IMR-90 (cell line): ENCODE measurements at regions not wholly inside any gene's neighbourhood (a gene's known extent, or its start where the extent isn't known, plus 50 kb on each side); places are given as distances from the start of the nearest gene placed in this dataset.

ENCODE experiments used
- ATAC-seq: fragments of 200-7000 bp; cut with Tn5 transposase; 2 replicates; pipeline ENCODE4 v1.9.1; 2020; ENCODE audit warnings: low read depth, mild to moderate bottlenecking, moderate library complexity
- BruUV-seq: library from RNA; stranded (reverse); fragments of 400-500 nt; replicated peaks from 2 replicates; lab custom pipeline; 2021; lab: Mats Ljungman, UMichigan
- CTCF ChIA-PET: fragments of 300-600 bp; formaldehyde crosslinking; extraction: SDS; loops from one replicate; lab custom pipeline; 2021; ENCODE audit warnings: antibody characterized with exemption; lab: Yijun Ruan, JAX
- POLR2A ChIA-PET: fragments of 300-600 bp; sonication (Branson Sonifier 250); formaldehyde crosslinking; loops from one replicate; lab custom pipeline; 2022; ENCODE audit warnings: antibody characterized with exemption; ENCODE audit not compliant: unreplicated experiment; lab: Charles Lee
- DNase-seq: peaks from one replicate; pipeline ENCODE4 v3.0.0; 2013
- H2AFZ ChIP-seq: replicated peaks from 2 replicates; pipeline ENCODE3; 2013; ENCODE audit warnings: low read length, mild to moderate bottlenecking; ENCODE audit not compliant: poor library complexity
- H2AK5ac ChIP-seq: 2 replicates; pipeline ENCODE4 v1.6.1; 2013; ENCODE audit warnings: low read depth, low read length, inconsistent platforms
- H2AK9ac ChIP-seq: replicated peaks from 2 replicates; pipeline ENCODE3; 2013; ENCODE audit warnings: mild to moderate bottlenecking, low read depth, low read length, moderate library complexity; ENCODE audit not compliant: poor library complexity
- H2BK120ac ChIP-seq: 2 replicates; pipeline ENCODE4 v1.6.1; 2013; ENCODE audit warnings: low read depth, low read length, inconsistent platforms
- H2BK15ac ChIP-seq: 3 replicates; pipeline ENCODE4 v1.6.1; 2013; ENCODE audit warnings: low read depth, low read length, inconsistent platforms
- H2BK20ac ChIP-seq: 2 replicates; pipeline ENCODE4 v1.6.1; 2013; ENCODE audit warnings: low read depth, mild to moderate bottlenecking, inconsistent platforms, low read length, moderate library complexity
- H2BK5ac ChIP-seq: 2 replicates; pipeline ENCODE4 v1.6.1; 2013; ENCODE audit warnings: mild to moderate bottlenecking, low read depth, low read length, inconsistent platforms; ENCODE audit not compliant: poor library complexity, severe bottlenecking
- H3K14ac ChIP-seq: replicated peaks from 2 replicates; pipeline ENCODE4 v1.6.1; 2013; ENCODE audit warnings: low read depth, low read length, inconsistent platforms
- H3K18ac ChIP-seq: 2 replicates; pipeline ENCODE4 v1.6.1; 2013; ENCODE audit warnings: low read depth, low read length, control low read depth
- H3K23ac ChIP-seq: 2 replicates; pipeline ENCODE4 v1.6.1; 2013; ENCODE audit warnings: low read depth, low read length, inconsistent platforms
- H3K27ac ChIP-seq: 2 replicates; pipeline ENCODE4 v1.5.1; 2013; ENCODE audit warnings: mild to moderate bottlenecking, control low read depth, low read length; ENCODE audit not compliant: insufficient read depth
- H3K27me3 ChIP-seq: 2 replicates; pipeline ENCODE4 v1.6.1; 2013; ENCODE audit warnings: low read length; ENCODE audit not compliant: control insufficient read depth, insufficient read depth
- H3K36me3 ChIP-seq: 2 replicates; pipeline ENCODE4 v1.6.1; 2013; ENCODE audit warnings: low read length, mixed read lengths; ENCODE audit not compliant: control insufficient read depth, insufficient read depth
- H3K4ac ChIP-seq: 2 replicates; pipeline ENCODE4 v1.6.1; 2013; ENCODE audit warnings: low read depth, low read length, inconsistent platforms
- H3K4me1 ChIP-seq: 2 replicates; pipeline ENCODE4 v1.6.1; 2013; ENCODE audit warnings: low read length, mixed read lengths; ENCODE audit not compliant: control insufficient read depth, insufficient read depth
- H3K4me2 ChIP-seq: 2 replicates; pipeline ENCODE4 v1.6.1; 2013; ENCODE audit warnings: low read depth, mild to moderate bottlenecking, control low read depth, low read length, moderate library complexity
- H3K4me3 ChIP-seq: 2 replicates; pipeline ENCODE4 v1.5.1; 2013; ENCODE audit warnings: low read depth, mild to moderate bottlenecking, control low read depth, low read length, moderate library complexity; ENCODE audit not compliant: insufficient read depth
- H3K56ac ChIP-seq: 2 replicates; pipeline ENCODE4 v1.6.1; 2013; ENCODE audit warnings: low read length, inconsistent platforms; ENCODE audit not compliant: insufficient read depth; ENCODE audit errors: extremely low read depth
- H3K79me1 ChIP-seq, 2 experiments: 2 replicates each; pipeline ENCODE4 v1.6.1; 2013; ENCODE audit warnings: low read length in 2 of 2, inconsistent platforms in 1 of 2, low read depth in 1 of 2
- H3K9ac ChIP-seq: 2 replicates; pipeline ENCODE4 v1.6.1; 2013; ENCODE audit warnings: low read depth, low read length, control low read depth
- H3K9me1 ChIP-seq: 2 replicates; pipeline ENCODE4 v1.6.1; 2013; ENCODE audit warnings: low read length, inconsistent platforms; ENCODE audit not compliant: insufficient read depth
- H3K9me3 ChIP-seq: 2 replicates; pipeline ENCODE4 v1.6.1; 2013; ENCODE audit warnings: low read length; ENCODE audit not compliant: control insufficient read depth, insufficient read depth
- H4K20me1 ChIP-seq: 2 replicates; pipeline ENCODE4 v1.6.1; 2013; ENCODE audit warnings: low read length, inconsistent platforms; ENCODE audit not compliant: insufficient read depth
- H4K5ac ChIP-seq: 2 replicates; pipeline ENCODE4 v1.6.1; 2013; ENCODE audit warnings: mild to moderate bottlenecking, low read depth, low read length, control low read depth
- H4K8ac ChIP-seq, 2 experiments: 2 replicates each; pipeline ENCODE4 v1.6.1; 2013; ENCODE audit warnings: low read depth in 2 of 2, low read length in 2 of 2, control low read depth in 1 of 2, inconsistent platforms in 1 of 2
- H4K91ac ChIP-seq: 2 replicates; pipeline ENCODE4 v1.6.1; 2013; ENCODE audit warnings: low read depth, low read length, inconsistent platforms; ENCODE audit not compliant: insufficient read depth
- CEBPB ChIP-seq: IDR thresholded peaks from 2 replicates; pipeline ENCODE4 v1.6.1; 2012; ENCODE audit warnings: low read depth, low read length, improper control_type of control experiment
- FOS ChIP-seq: fragments of 150-350 bp; IDR thresholded peaks from 2 replicates; pipeline ENCODE4 v1.6.1; 2016; ENCODE audit warnings: low read depth, low read length
- MAZ ChIP-seq: IDR thresholded peaks from 2 replicates; pipeline ENCODE4 v1.6.1; 2012; ENCODE audit warnings: low read depth, mild to moderate bottlenecking, low read length, improper control_type of control experiment, moderate library complexity, borderline replicate concordance
- MXI1 ChIP-seq: IDR thresholded peaks from 2 replicates; pipeline ENCODE4 v1.6.1; 2012; ENCODE audit warnings: low read depth, mild to moderate bottlenecking, low read length, moderate library complexity, borderline replicate concordance
- NFE2L2 ChIP-seq: fragments of 150-350 bp; IDR thresholded peaks from 2 replicates; pipeline ENCODE4 v1.6.1; 2016; ENCODE audit warnings: low read depth, mild to moderate bottlenecking, low read length
- WGBS, 2 experiments: methylation state at CpG; one replicate each; pipeline versions ENCODE4 v1.1.5 to v1.1.7; 2013; ENCODE audit warnings: missing lambda C conversion rate in 2 of 2; ENCODE audit not compliant: insufficient read length in 1 of 2; ENCODE audit errors: extremely low coverage in 2 of 2; 5-methylcytosine and 5-hydroxymethylcytosine counted together
- dilution Hi-C: fragments of 300-500 bp; cut with HindIII; formaldehyde crosslinking; loops from one replicate; pipeline ENCODE4 v1.14.3; 2018; ENCODE audit warnings: low sequenced_read_pairs; ENCODE audit not compliant: unreplicated experiment
- in situ Hi-C: fragments of 300-500 bp; cut with MboI; formaldehyde crosslinking; loops from 3 replicates; pipeline ENCODE4 v1.14.3; 2019; ENCODE audit warnings: low sequenced_read_pairs, inconsistent platforms, mixed read lengths
- intact Hi-C: fragments of 100-400 bp; cut with micrococcal nuclease; formaldehyde crosslinking; loops from 2 replicates; pipeline ENCODE4 v1.10.0; 2022
- TF ChIP-seq, protein P1 (sequence below): fragments of 150-350 bp; IDR thresholded peaks from 2 replicates; pipeline ENCODE4 v1.6.1; 2016; ENCODE audit warnings: low read depth, mild to moderate bottlenecking, low read length, moderate library complexity, borderline replicate concordance
- TF ChIP-seq, protein P2 (sequence below): conservative IDR thresholded peaks from 2 replicates; pipeline ENCODE4 v1.5.1; 2012; ENCODE audit warnings: mild to moderate bottlenecking, low read depth, low read length, improper control_type of control experiment

DNA sequence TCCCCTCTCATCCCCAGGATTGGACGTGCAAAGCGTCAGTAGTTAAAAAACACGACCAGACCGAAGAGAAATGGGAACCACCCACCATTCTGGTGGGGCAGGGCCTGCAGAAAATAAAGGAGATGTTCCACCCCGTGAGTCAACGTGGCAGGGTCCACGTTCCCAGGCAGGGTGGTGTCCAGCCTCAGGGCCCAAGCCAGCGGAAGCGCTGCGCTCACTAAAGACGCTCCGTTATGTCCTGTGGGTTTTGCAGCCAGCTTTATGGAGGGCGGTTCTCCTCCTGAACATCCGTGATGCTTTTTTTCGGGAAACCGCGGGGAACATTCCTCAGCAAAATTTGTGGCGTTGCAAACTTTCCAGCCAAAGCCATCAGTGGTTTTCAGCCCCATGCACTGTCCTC lies 93.4 kb upstream of the SHOX start:
- POLR2A ChIA-PET, result no interaction called here
- Histone ChIP-seq H4K8ac (no peak overlapping the region), H3K56ac (no peak overlapping the region), H3K36me3 (no peaks in the 10 kb centered on the region), H4K91ac (no peak overlapping the region), H2BK20ac (no peak overlapping the region), H3K4me1 (no peaks in the 10 kb centered on the region), H2BK120ac (no peak overlapping the region), H4K20me1 (no peaks in the 10 kb centered on the region), H3K14ac (no peak overlapping the region), H4K5ac (no peak overlapping the region), H3K27me3 (no peaks in the 10 kb centered on the region), H3K4me2 (no peak overlapping the region), H2AFZ (no peak overlapping the region), H2AK9ac (no peak overlapping the region), H2AK5ac (no peak overlapping the region), H3K79me1 (no peaks in the 10 kb centered on the region), H3K9ac (no peak overlapping the region), H3K23ac (no peak overlapping the region), H3K27ac (no peak overlapping the region), H3K9me1 (no peaks in the 10 kb centered on the region), H3K4me3 (no peak overlapping the region), H2BK15ac (no peak overlapping the region), H2BK5ac (no peak overlapping the region), H3K4ac (no peak overlapping the region), H3K18ac (no peak overlapping the region), H3K9me3 (peaks cover 26% of the 10 kb centered on the region)
- dilution Hi-C loops, result no loop called here
- no peak for TF ChIP-seq MXI1
- no peak for TF ChIP-seq FOS
- TF ChIP-seq, protein P1, sequence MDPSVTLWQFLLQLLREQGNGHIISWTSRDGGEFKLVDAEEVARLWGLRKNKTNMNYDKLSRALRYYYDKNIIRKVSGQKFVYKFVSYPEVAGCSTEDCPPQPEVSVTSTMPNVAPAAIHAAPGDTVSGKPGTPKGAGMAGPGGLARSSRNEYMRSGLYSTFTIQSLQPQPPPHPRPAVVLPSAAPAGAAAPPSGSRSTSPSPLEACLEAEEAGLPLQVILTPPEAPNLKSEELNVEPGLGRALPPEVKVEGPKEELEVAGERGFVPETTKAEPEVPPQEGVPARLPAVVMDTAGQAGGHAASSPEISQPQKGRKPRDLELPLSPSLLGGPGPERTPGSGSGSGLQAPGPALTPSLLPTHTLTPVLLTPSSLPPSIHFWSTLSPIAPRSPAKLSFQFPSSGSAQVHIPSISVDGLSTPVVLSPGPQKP, result no peak
- TF ChIP-seq, protein P2, sequence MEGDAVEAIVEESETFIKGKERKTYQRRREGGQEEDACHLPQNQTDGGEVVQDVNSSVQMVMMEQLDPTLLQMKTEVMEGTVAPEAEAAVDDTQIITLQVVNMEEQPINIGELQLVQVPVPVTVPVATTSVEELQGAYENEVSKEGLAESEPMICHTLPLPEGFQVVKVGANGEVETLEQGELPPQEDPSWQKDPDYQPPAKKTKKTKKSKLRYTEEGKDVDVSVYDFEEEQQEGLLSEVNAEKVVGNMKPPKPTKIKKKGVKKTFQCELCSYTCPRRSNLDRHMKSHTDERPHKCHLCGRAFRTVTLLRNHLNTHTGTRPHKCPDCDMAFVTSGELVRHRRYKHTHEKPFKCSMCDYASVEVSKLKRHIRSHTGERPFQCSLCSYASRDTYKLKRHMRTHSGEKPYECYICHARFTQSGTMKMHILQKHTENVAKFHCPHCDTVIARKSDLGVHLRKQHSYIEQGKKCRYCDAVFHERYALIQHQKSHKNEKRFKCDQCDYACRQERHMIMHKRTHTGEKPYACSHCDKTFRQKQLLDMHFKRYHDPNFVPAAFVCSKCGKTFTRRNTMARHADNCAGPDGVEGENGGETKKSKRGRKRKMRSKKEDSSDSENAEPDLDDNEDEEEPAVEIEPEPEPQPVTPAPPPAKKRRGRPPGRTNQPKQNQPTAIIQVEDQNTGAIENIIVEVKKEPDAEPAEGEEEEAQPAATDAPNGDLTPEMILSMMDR, result no peak
- no peak for TF ChIP-seq MAZ
- no peak for TF ChIP-seq NFE2L2
- no peak for TF ChIP-seq CEBPB
- intact Hi-C loops, result no loop called here
- ATAC-seq, result no peak
- no peak for DNase-seq
- in situ Hi-C loops, result no loop called here
- WGBS, 2 experiments, result 79% methylated on average over 17 of the region's 18 CpGs; no CpG with 5 or more reads in 1 of the 2 experiments
- CTCF ChIA-PET, result no interaction called here
- BruUV-seq, result no TSS peak
